Keratinocyte (primary cell): ENCODE measurements at regions not wholly inside any gene's neighbourhood (a gene's known extent, or its start where the extent isn't known, plus 50 kb on each side); places are given as distances from the start of the nearest gene placed in this dataset.

Source experiments
- DNase-seq: peaks from one replicate; pipeline ENCODE4 v3.0.0-alpha.2; 2011; ENCODE audit warnings: low read depth, missing footprints, low spot score
- FAIRE-seq: peaks from 2 replicates; lab custom pipeline; 2011; peaks lifted over from hg19 to GRCh38; lab: Jason Lieb, UNC
- H2AFZ ChIP-seq: 2 replicates; pipeline ENCODE4 v1.6.0; 2012; ENCODE audit warnings: low read length, control low read depth, inconsistent platforms; ENCODE audit not compliant: control insufficient read depth
- H3K27ac ChIP-seq: 2 replicates; pipeline ENCODE4 v1.5.1; 2011; ENCODE audit warnings: low read length; ENCODE audit not compliant: control insufficient read depth, insufficient read depth
- H3K27me3 ChIP-seq: 3 replicates; pipeline ENCODE4 v1.6.0; 2011; ENCODE audit warnings: low read length; ENCODE audit not compliant: control insufficient read depth, insufficient read depth; ENCODE audit errors: extremely low read depth
- H3K36me3 ChIP-seq, 2 experiments: 2 replicates in 1 of 2; 3 replicates in 1 of 2; pipeline ENCODE4 v1.5.1; 2011; ENCODE audit warnings: low read length in 2 of 2, mild to moderate bottlenecking in 1 of 2; ENCODE audit not compliant: control insufficient read depth in 2 of 2, insufficient read depth in 2 of 2; ENCODE audit errors: extremely low read depth in 1 of 2
- H3K4me1 ChIP-seq: 3 replicates; pipeline ENCODE4 v1.5.1; 2011; ENCODE audit warnings: low read length; ENCODE audit not compliant: control insufficient read depth, insufficient read depth; ENCODE audit errors: extremely low read depth
- H3K4me2 ChIP-seq: 3 replicates; pipeline ENCODE4 v1.6.0; 2011; ENCODE audit warnings: low read depth, low read length; ENCODE audit not compliant: control insufficient read depth, insufficient read depth; ENCODE audit errors: extremely low read depth
- H3K4me3 ChIP-seq, 3 experiments: fragments of 200-600 bp in 1 of 3; sonication (generic) in 1 of 3; 2 replicates in 2 of 3; 3 replicates in 1 of 3; pipeline ENCODE4 v1.5.1; 2011 to 2016; ENCODE audit warnings: low read length in 3 of 3, mild to moderate bottlenecking in 3 of 3, control low read depth in 2 of 3, inconsistent platforms in 1 of 3, low read depth in 1 of 3, mixed read lengths in 1 of 3, mixed run types in 1 of 3, moderate library complexity in 1 of 3; ENCODE audit not compliant: control insufficient read depth in 2 of 3, insufficient read depth in 2 of 3; ENCODE audit errors: extremely low read depth in 1 of 3
- H3K79me2 ChIP-seq: 2 replicates; pipeline ENCODE4 v1.6.0; 2012; ENCODE audit warnings: low read length; ENCODE audit not compliant: control insufficient read depth, insufficient read depth
- H3K9ac ChIP-seq: 3 replicates; pipeline ENCODE4 v1.6.0; 2011; ENCODE audit warnings: low read length; ENCODE audit not compliant: control insufficient read depth, insufficient read depth; ENCODE audit errors: extremely low read depth
- H3K9me1 ChIP-seq: 3 replicates; pipeline ENCODE4 v1.6.0; 2011; ENCODE audit warnings: low read length; ENCODE audit not compliant: control insufficient read depth, insufficient read depth; ENCODE audit errors: extremely low read depth
- H3K9me3 ChIP-seq: 2 replicates; pipeline ENCODE4 v1.5.1; 2012; ENCODE audit warnings: low read depth, low read length; ENCODE audit not compliant: control insufficient read depth
- H4K20me1 ChIP-seq: 3 replicates; pipeline ENCODE4 v1.6.0; 2011; ENCODE audit warnings: low read length; ENCODE audit not compliant: control insufficient read depth, insufficient read depth; ENCODE audit errors: extremely low read depth
- EZH2 ChIP-seq: IDR thresholded peaks from one replicate; pipeline ENCODE4 v1.6.1; 2012; ENCODE audit warnings: inconsistent platforms, mild to moderate bottlenecking, low read length, moderate library complexity
- dilution Hi-C: fragments of 300-500 bp; cut with MboI; formaldehyde crosslinking; loops from one replicate; pipeline ENCODE4 v1.7.0; 2020; ENCODE audit warnings: low sequenced_read_pairs; ENCODE audit not compliant: extremely low pct_ligation_motif_present
- TF ChIP-seq, protein P1 (sequence below), 3 experiments: IDR thresholded peaks in 1 of 3; conservative IDR thresholded peaks in 1 of 3; optimal IDR thresholded peaks in 1 of 3; 2 replicates in 2 of 3; 3 replicates in 1 of 3; pipeline versions ENCODE3 to v1.5.1; 2011; ENCODE audit warnings: low read length in 3 of 3, mild to moderate bottlenecking in 3 of 3, moderate library complexity in 2 of 3, control low read depth in 1 of 3, inconsistent platforms in 1 of 3; ENCODE audit not compliant: insufficient read depth in 2 of 3; ENCODE audit errors: extremely low read depth in 1 of 3

DNA sequence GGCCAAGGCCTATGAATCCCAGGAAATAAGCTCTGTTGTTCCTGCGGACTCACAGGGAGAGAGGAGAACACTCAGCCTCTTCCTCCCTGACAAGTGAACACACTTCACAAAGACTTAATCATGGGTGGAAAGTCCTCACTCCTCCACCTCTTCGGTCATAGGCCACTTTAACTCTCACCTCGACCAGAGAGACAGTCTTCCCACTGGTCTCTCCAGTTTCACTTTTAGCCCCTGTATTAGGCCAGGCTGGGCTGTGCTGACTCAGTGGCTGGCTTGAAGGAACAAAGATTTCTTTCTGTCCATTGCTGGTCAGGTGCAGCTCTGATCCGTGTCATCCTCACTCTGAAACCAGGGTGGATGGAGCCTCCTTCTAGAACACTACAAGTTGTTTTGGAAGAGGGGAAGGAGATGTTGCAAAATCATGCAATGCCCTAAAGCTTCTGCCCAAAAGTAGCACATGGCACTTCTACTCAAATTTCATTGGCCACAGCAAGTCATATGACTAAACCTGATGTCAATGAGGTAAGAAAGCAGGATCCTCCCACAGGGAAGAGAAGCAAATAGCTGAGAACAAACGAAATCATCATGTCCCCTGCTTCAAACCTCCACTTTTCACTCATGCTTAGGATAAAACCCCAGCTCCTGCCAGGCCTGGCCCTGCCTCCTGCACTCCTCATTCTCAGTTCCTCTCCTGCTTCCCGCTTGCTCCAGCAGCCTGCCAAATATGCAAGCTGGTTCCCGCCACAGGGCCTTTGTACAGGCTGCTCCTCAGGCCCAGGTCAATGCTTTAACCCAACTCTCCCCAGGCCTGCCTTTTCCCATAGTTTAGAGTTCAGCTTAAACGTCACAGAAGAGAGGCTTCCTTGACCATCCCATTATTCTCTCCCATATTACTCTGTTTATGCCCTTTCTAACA is 150.5 kb upstream of the RUNX3 start:
- no peak for DNase-seq

GRCh38 chr1:25079048-25079447 is 149.0 kb upstream of the RUNX3 start:
- Histone ChIP-seq H3K27ac (no peak overlapping the region), H3K9me1 (no peaks in the 10 kb centered on the region), H3K4me1 (no peaks in the 10 kb centered on the region), H3K36me3 (no peaks in the 10 kb centered on the region), H4K20me1 (no peaks in the 10 kb centered on the region), H3K9ac (no peak overlapping the region), H3K4me2 (no peak overlapping the region), H3K4me3 (no peak overlapping the region), H2AFZ (no peak overlapping the region), H3K9me3 (no peaks in the 10 kb centered on the region), H3K27me3 (no peaks in the 10 kb centered on the region), H3K79me2 (no peaks in the 10 kb centered on the region)
- DNase-seq: no peak
- no peak for TF ChIP-seq EZH2
- TF ChIP-seq, protein P1, sequence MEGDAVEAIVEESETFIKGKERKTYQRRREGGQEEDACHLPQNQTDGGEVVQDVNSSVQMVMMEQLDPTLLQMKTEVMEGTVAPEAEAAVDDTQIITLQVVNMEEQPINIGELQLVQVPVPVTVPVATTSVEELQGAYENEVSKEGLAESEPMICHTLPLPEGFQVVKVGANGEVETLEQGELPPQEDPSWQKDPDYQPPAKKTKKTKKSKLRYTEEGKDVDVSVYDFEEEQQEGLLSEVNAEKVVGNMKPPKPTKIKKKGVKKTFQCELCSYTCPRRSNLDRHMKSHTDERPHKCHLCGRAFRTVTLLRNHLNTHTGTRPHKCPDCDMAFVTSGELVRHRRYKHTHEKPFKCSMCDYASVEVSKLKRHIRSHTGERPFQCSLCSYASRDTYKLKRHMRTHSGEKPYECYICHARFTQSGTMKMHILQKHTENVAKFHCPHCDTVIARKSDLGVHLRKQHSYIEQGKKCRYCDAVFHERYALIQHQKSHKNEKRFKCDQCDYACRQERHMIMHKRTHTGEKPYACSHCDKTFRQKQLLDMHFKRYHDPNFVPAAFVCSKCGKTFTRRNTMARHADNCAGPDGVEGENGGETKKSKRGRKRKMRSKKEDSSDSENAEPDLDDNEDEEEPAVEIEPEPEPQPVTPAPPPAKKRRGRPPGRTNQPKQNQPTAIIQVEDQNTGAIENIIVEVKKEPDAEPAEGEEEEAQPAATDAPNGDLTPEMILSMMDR (optimal IDR thresholded peaks at IDR 0.05 in 1 of 3, IDR thresholded peaks at IDR 0.05 in 1 of 3, conservative IDR thresholded peaks at IDR 0.05 in 1 of 3; ENCODE audit: extremely low read depth in 1 of 3, insufficient read depth in 2 of 3, low read length in 3 of 3): no peak
- no peak for FAIRE-seq
- dilution Hi-C loops: no loop called here

More for the DNA sequence above, 150.5 kb upstream of the RUNX3 start:
- no peak overlapping the region for H2AFZ ChIP-seq
- no peak overlapping the region for H3K4me3 ChIP-seq
- no peak overlapping the region for H3K4me2 ChIP-seq
- H3K27me3 ChIP-seq: peaks cover 5% of the 10 kb centered on the region
- no peak overlapping the region for H3K27ac ChIP-seq
- H3K4me1 ChIP-seq: no peaks in the 10 kb centered on the region
- FAIRE-seq: no peak
- H3K9me1 ChIP-seq: no peaks in the 10 kb centered on the region
- dilution Hi-C loops: no loop called here
- H3K79me2 ChIP-seq: no peaks in the 10 kb centered on the region
- H3K36me3 ChIP-seq: no peaks in the 10 kb centered on the region
- no peak for TF ChIP-seq EZH2
- TF ChIP-seq, protein P1 (optimal IDR thresholded peaks at IDR 0.05 in 1 of 3, IDR thresholded peaks at IDR 0.05 in 1 of 3, conservative IDR thresholded peaks at IDR 0.05 in 1 of 3; ENCODE audit: extremely low read depth in 1 of 3, insufficient read depth in 2 of 3, low read length in 3 of 3): no peak
- no peaks in the 10 kb centered on the region for H3K9me3 ChIP-seq
- no peak overlapping the region for H3K9ac ChIP-seq
- no peaks in the 10 kb centered on the region for H4K20me1 ChIP-seq
